ENCODE measurements at regions not wholly inside any gene's neighbourhood (a gene's known extent, or its start where the extent isn't known, plus 50 kb on each side); places are given as distances from the start of the nearest gene placed in this dataset.

DNA sequence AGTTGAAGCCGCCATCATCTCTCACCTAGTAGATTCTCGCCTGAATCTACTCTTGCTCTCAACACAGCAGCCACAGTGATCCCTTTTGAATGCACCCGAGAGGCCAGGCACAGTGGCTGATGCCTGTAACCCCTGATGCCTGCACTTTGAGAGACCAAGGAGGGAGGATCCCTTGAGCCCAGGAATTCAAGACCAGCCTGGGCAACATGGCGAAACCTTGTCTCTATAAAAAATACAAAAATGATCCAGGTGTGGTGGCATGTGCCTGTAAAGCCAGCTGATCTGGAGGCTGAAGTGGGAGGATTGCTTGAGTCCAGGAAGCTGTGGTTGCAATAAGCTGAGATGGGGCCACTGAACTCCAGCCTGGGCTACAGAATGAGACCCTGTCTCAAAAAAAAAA is 60.3 kb upstream of the EML4 start:
- DNase-seq (no peak), ATAC-seq (no peak)
- ChIA-PET POLR2A (interaction anchor here (2.1 kb wide), 1 partner anchor 24 kb away, joined by 6 read pairs; no protein-coding TSS in a partner anchor), CTCF (interaction anchor here (1.1 to 1.4 kb wide), 3 partner anchors 9 to 30 kb away, joined by 3 to 5 read pairs (median 4); no protein-coding TSS in a partner anchor)
- Mint-ChIP-seq H3K9me3 (ENCODE audit: insufficient read depth) (no peaks in the 10 kb centered on the region), H3K27ac (no peak overlapping the region), H3K4me1 (ENCODE audit: low read depth) (peaks cover 2% of the 10 kb centered on the region), H3K27me3 (ENCODE audit: low read depth) (no peaks in the 10 kb centered on the region), H3K36me3 (ENCODE audit: low read depth) (no peaks in the 10 kb centered on the region), H3K4me3 (no peak overlapping the region)

DNA sequence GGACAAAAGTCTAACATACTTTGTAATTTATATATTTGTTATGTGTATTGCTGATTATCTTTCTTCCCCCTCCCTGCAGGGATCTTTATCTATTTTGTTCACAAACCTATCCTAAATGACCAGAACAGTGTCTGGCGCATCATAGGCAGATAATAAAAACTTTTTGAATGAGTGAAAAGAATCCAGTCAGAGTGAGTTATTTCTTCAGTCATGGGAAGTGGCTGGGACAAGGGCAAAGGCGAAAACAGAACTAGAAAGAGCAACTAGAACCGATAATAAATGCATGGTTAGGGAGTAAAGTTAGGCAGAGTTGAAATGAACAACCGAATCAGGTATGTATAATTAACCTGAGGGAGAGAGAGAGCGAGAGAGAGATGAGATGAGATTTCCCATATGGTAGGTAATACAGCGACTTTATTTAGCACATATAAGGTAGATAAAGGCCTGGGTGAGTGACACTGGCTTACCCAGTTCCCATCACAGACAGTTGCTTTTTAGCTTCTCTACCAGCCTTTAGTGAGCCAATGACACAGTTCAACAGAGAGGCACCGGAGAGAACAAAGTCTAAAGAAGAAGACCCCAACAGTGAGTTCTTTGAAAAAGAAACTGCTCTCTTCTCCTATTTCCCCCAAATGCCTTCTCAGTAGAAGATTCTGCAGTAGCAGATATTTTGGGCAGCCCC is 59.1 kb upstream of the EML4 start:
- no peak for ATAC-seq
- POLR2A ChIA-PET: interaction anchor here (0.6 to 2.1 kb wide), 2 partner anchors 11 to 23 kb away, joined by 4 to 6 read pairs; no protein-coding TSS in a partner anchor
- Mint-ChIP-seq H3K27me3 (ENCODE audit: low read depth) (no peaks in the 10 kb centered on the region), H3K4me1 (ENCODE audit: low read depth) (peaks cover 11% of the 10 kb centered on the region), H3K4me3 (no peak overlapping the region), H3K9me3 (ENCODE audit: insufficient read depth) (no peaks in the 10 kb centered on the region), H3K27ac (no peak overlapping the region), H3K36me3 (ENCODE audit: low read depth) (no peaks in the 10 kb centered on the region)
- DNase-seq: no peak
- CTCF ChIA-PET: interaction anchor here (1.1 to 1.4 kb wide), 3 partner anchors 8 to 29 kb away, joined by 3 to 5 read pairs (median 4); no protein-coding TSS in a partner anchor

DNA sequence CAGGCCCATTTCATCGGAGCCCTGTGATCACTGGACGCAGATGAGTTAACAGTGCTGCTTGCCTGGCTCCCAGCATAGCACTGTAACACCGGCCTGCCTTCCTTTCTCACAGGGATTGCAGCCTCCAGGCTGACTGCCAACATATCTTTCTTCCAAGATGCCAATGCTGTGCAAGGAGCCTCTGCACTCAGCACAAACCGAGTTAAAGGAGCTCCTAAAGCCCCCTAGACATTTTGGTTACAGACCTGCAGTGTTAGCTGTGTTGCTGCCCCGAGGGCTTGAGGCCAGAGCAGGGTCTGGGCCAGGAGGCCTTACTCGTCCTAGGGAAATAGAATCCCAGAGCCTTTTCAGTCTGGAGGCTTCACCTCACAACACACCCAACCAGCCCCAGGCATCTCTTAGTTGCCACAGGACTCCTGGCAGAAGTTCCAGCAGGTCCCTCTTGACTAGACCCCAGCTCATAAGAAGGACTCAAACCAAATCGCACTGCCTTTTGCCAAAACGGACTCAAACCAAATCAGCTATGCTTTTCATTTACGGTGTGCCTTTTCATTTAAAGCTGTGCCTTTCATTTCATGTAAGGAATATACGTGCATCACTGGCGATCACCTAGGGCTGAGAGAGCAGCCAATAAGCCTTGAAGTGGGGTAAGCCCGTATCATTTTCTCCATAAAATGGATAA is 58.4 kb upstream of the EML4 start:
- Mint-ChIP-seq H3K36me3 (ENCODE audit: low read depth) (no peaks in the 10 kb centered on the region), H3K9me3 (ENCODE audit: insufficient read depth) (no peaks in the 10 kb centered on the region), H3K27ac (no peak overlapping the region), H3K4me1 (ENCODE audit: low read depth) (peaks cover 12% of the 10 kb centered on the region), H3K4me3 (no peak overlapping the region), H3K27me3 (ENCODE audit: low read depth) (no peaks in the 10 kb centered on the region)
- POLR2A ChIA-PET: interaction anchor here (0.6 to 2.1 kb wide), 2 partner anchors 11 to 22 kb away, joined by 4 to 6 read pairs; no protein-coding TSS in a partner anchor
- DNase-seq (no peak), ATAC-seq (no peak)
- CTCF ChIA-PET: no interaction called here

DNA sequence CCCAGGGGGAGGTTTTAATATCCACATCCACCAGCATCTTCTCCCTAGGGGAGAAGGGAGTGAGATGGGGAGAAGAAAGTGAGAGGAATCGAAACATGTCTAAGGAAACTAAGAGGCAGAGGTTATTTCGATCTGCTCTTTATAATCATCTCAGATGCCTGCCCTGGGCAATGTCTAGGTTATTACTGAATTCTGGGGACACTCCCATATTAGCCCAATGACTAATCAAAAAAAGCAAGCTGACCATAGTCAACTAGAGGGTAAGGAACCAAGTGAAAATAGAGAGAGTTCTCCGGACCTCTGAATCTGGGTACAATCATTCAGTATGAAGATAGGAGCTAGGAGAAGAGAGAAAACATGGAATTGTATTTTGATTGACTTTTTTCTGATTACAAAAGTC is 56.7 kb upstream of the EML4 start:
- H3K4me1 Mint-ChIP-seq (ENCODE audit: low read depth): peaks cover 17% of the 10 kb centered on the region
- DNase-seq: no peak
- no peaks in the 10 kb centered on the region for H3K36me3 Mint-ChIP-seq (ENCODE audit: low read depth)
- no peaks in the 10 kb centered on the region for H3K9me3 Mint-ChIP-seq (ENCODE audit: insufficient read depth)
- POLR2A ChIA-PET: interaction anchor here (1.0 to 2.0 kb wide), 2 partner anchors 14 to 21 kb away, joined by 3 to 7 read pairs; no protein-coding TSS in a partner anchor
- peaks cover 2% of the 10 kb centered on the region for H3K27me3 Mint-ChIP-seq (ENCODE audit: low read depth)
- no peak for ATAC-seq
- no peak overlapping the region for H3K27ac Mint-ChIP-seq
- CTCF ChIA-PET: interaction anchor here (0.9 to 1.6 kb wide), 3 partner anchors 17 to 243 kb away, joined by 3 to 5 read pairs (median 4); no protein-coding TSS in a partner anchor
- no peak overlapping the region for H3K4me3 Mint-ChIP-seq

DNA sequence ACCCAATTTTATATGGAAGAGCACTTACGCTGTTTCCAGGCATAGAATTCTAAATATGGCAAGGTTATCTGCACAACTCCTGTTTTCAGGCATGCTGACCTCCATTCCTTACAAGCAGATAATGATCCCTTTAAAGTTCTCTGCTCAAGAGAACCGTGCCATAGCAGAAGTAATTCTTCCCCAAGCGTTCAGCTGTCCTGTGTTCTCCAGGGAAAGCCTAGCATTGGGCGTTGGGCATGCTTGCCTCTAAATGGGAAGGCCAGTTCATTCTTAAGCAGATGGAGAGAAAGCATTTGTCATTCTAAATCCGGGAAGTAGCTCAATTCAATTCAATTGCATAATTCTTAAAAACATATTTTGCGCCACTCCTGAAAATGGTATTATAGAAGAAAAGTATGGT is 55.7 kb upstream of the EML4 start:
- Mint-ChIP-seq H3K4me3 (no peak overlapping the region), H3K27ac (no peak overlapping the region), H3K27me3 (ENCODE audit: low read depth) (peaks cover 2% of the 10 kb centered on the region), H3K9me3 (ENCODE audit: insufficient read depth) (no peaks in the 10 kb centered on the region), H3K4me1 (ENCODE audit: low read depth) (peaks cover 27% of the 10 kb centered on the region), H3K36me3 (ENCODE audit: low read depth) (no peaks in the 10 kb centered on the region)
- DNase-seq: no peak
- CTCF ChIA-PET: interaction anchor here (0.9 to 1.6 kb wide), 4 partner anchors 18 to 244 kb away, joined by 3 to 5 read pairs (median 3); no protein-coding TSS in a partner anchor
- no peak for ATAC-seq
- POLR2A ChIA-PET: interaction anchor here (2.0 to 5.9 kb wide), 2 partner anchors 7 to 20 kb away, joined by 7 to 41 read pairs; no protein-coding TSS in a partner anchor

DNA sequence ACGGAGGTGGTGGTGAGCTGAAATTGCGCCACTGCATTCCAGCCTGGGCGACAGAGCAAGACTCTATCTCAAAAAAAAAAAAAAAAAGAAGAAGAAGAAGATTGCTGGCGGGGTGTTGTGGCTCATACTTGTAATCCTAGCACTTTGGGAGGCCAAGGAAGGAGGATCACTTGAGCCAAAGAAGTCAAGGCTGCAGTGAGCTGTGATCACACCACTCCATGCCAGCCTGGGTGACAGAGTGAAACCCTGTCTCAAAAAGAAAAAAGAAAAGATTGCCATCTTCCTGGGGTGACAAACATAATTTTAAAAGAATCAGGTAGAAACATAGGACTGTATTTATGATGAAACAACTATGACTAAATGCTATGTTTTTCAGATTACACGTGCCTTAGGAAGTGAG is 55.1 kb upstream of the EML4 start:
- DNase-seq (no peak), ATAC-seq (no peak)
- Mint-ChIP-seq H3K27me3 (ENCODE audit: low read depth) (peaks cover 2% of the 10 kb centered on the region), H3K4me1 (ENCODE audit: low read depth) (peaks cover 34% of the 10 kb centered on the region), H3K27ac (no peak overlapping the region), H3K4me3 (no peak overlapping the region), H3K9me3 (ENCODE audit: insufficient read depth) (no peaks in the 10 kb centered on the region), H3K36me3 (ENCODE audit: low read depth) (no peaks in the 10 kb centered on the region)
- ChIA-PET CTCF (interaction anchor here (0.9 to 1.6 kb wide), 4 partner anchors 18 to 82 kb away, joined by 3 to 5 read pairs (median 3); no protein-coding TSS in a partner anchor), POLR2A (interaction anchor here (2.0 to 5.9 kb wide), 2 partner anchors 8 to 19 kb away, joined by 7 to 41 read pairs; no protein-coding TSS in a partner anchor)

DNA sequence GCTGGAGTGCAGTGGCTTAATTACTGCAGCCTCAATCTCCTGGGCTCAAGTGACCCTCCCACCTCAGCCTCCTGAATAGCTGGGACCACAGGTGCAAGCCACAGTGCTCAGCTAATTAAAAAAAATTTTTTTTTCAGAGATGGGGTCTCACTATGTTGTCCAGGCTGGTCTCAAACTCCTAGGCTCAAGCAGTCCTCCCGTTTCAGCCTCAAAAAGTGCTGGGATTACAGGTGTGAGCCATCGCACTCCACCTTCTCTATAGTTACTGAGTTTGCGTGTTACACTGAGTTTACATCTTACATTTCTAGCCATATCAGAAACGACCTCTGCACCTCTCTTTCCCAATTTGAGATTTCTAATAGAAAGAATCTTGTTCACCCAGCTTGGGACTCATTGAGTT is 53.6 kb upstream of the EML4 start:
- CTCF ChIA-PET: interaction anchor here (0.7 to 2.4 kb wide), 7 partner anchors 9 to 81 kb away, joined by 3 to 10 read pairs (median 4); no protein-coding TSS in a partner anchor
- Mint-ChIP-seq H3K4me3 (no peak overlapping the region), H3K27me3 (ENCODE audit: low read depth) (peaks cover 2% of the 10 kb centered on the region), H3K4me1 (ENCODE audit: low read depth) (peaks cover 35% of the 10 kb centered on the region), H3K9me3 (ENCODE audit: insufficient read depth) (peaks cover 5% of the 10 kb centered on the region), H3K27ac (no peak overlapping the region), H3K36me3 (ENCODE audit: low read depth) (peaks cover 2% of the 10 kb centered on the region)
- ATAC-seq: no peak
- POLR2A ChIA-PET: interaction anchor here (5.9 kb wide), 1 partner anchor 10 kb away, joined by 41 read pairs; no protein-coding TSS in a partner anchor
- no peak for DNase-seq

DNA sequence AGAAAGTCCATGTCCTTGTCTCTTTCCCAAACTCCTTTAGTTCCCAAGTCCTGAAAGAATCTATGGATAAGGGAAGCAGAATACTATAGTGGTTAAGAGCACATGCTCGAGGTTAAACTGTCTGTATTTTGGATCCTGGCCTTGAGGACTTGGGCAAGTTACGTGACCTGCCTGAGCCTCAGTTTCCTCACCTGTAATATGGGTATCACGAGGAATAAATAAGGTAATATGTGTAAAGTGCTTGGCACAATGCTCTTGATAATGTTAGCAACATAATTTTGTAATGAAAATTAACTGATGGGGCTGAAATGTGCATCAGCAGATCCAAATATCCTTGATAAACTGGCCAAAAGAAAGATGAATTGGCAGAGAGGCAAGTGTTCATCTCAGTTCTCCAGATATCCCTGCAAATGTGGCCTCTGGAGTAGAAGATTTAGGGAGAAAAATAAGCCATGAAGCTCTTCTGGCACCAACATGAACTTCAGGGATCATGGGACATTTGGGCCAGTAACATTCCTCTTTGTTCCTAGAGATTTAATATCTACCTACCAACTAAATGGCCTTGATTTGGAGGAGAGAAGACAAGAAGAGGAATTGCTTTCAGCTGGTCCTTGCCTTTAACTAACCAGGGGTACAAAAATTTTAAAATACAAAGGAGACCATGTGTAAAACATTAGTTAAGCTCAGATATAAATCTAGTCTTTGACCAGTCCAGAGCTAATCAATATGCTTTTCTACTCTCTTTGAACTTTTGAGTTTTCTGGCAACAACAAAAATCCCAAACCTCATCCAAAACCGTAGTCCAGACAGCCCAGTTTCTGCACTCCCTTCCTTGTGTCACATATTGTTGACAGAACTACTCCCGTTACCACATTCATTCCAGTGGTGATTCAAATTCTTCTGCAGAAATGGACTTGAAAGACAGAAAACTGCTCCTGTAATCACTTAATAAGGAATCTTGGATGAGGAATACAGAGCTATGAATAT is 52.7 kb upstream of the EML4 start:
- DNase-seq (no peak), ATAC-seq (no peak)
- ChIA-PET POLR2A (interaction anchor here (2.1 to 5.9 kb wide), 2 partner anchors 10 to 16 kb away, joined by 7 to 41 read pairs; no protein-coding TSS in a partner anchor), CTCF (interaction anchor here (0.7 to 4.5 kb wide), 10 partner anchors 8 to 80 kb away, joined by 3 to 28 read pairs (median 6); no protein-coding TSS in a partner anchor)
- Mint-ChIP-seq H3K27me3 (ENCODE audit: low read depth) (peaks cover 2% of the 10 kb centered on the region), H3K36me3 (ENCODE audit: low read depth) (peaks cover 9% of the 10 kb centered on the region), H3K9me3 (ENCODE audit: insufficient read depth) (peaks cover 13% of the 10 kb centered on the region), H3K4me3 (no peak overlapping the region), H3K4me1 (ENCODE audit: low read depth) (peaks cover 35% of the 10 kb centered on the region), H3K27ac (no peak overlapping the region)

DNA sequence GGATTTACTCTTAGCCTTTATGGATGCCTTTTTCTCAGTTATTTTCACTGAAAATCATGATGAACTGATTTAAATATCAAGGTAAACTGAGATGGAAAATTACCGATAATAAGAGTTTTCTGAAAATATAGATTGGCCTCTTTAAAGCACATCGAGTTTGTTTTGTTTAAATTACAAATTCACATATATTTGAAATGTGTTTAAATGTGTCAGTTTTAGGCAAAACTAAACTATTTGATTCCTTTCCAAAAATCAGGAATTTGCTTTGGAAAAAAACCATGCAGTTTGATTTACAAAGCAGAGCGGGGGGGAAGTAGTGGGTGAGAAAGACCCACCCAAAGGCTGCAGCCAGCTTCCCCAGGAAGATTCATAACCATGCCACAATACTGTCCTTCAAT is 52.0 kb upstream of the EML4 start:
- ChIA-PET POLR2A (interaction anchor here (2.1 to 5.9 kb wide), 2 partner anchors 11 to 15 kb away, joined by 7 to 41 read pairs; no protein-coding TSS in a partner anchor), CTCF (interaction anchor here (1.0 to 4.5 kb wide), 7 partner anchors 8 to 22 kb away, joined by 3 to 28 read pairs (median 4); no protein-coding TSS in a partner anchor)
- ATAC-seq (no peak), DNase-seq (no peak)
- Mint-ChIP-seq H3K4me3 (no peak overlapping the region), H3K9me3 (ENCODE audit: insufficient read depth) (peaks cover 19% of the 10 kb centered on the region), H3K27me3 (ENCODE audit: low read depth) (peaks cover 2% of the 10 kb centered on the region), H3K27ac (no peak overlapping the region), H3K4me1 (ENCODE audit: low read depth) (peaks cover 38% of the 10 kb centered on the region), H3K36me3 (ENCODE audit: low read depth) (peaks cover 15% of the 10 kb centered on the region)

DNA sequence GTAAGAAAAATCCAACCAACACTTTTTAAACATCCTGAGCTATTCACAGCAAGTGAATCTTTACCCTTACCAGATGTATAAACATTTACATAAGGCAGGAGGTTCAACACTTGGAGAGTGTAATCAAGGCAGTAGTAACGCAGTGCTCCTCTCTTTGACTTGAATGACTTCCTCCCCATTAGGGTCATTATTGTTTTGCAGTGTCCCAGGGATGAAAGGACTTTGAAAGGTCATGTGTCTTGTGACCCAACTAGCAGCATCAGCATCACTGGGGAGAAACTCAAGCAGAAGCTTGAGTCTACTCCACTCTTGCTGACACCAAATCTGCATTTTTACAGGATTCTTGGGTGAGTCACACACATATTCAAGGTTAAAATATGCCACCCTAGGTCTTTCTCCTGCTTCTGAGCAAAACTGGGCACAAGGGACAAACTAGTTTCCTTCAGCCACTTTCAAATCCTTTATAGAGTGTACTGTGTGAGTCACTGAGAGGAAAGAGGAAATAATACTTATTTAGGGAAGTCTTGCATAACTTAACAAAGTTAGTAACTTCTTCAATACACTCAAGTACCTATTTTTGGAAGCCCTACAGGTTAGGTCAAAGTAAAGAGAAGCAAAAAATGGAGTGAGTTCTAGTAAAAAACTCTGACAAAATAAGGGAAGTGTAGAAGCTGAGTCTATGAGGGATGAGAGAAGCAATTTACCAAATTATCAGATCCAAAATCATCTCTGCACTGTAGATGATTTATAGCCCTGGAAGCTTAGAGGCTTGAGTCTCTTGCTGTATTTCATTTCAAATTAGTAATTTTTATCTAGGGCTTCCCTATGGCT is 51.0 kb upstream of the EML4 start:
- Mint-ChIP-seq H3K4me1 (ENCODE audit: low read depth) (peaks cover 39% of the 10 kb centered on the region), H3K27me3 (ENCODE audit: low read depth) (peaks cover 2% of the 10 kb centered on the region), H3K9me3 (ENCODE audit: insufficient read depth) (peaks cover 19% of the 10 kb centered on the region), H3K36me3 (ENCODE audit: low read depth) (peaks cover 15% of the 10 kb centered on the region), H3K27ac (peak overlapping the region; percentile 41), H3K4me3 (no peak overlapping the region)
- DNase-seq: no peak
- ChIA-PET POLR2A (interaction anchor here (0.5 to 5.9 kb wide), 5 partner anchors 12 to 196 kb away, joined by 3 to 41 read pairs (median 3); no protein-coding TSS in a partner anchor), CTCF (interaction anchor here (0.6 to 4.5 kb wide), 8 partner anchors 9 to 179 kb away, joined by 3 to 28 read pairs (median 4); no protein-coding TSS in a partner anchor)
- ATAC-seq: peak; percentile 67

Data from activated CD8-positive, alpha-beta T cell treated with anti-CD3 and anti-CD28 coated beads, Interleukin-2, amount 10 ng/mL, durations not matched to agents 7 days and 5 days (primary cell).